ENCODE measurements at regions not wholly inside any gene's neighbourhood (a gene's known extent, or its start where the extent isn't known, plus 50 kb on each side); places are given as distances from the start of the nearest gene placed in this dataset.

GRCh38 chr16:63057341-63057740 is 1021.1 kb upstream of the CDH8 start:
- Mint-ChIP-seq H3K9me3 (ENCODE audit: low read depth) (peaks cover 19% of the 10 kb centered on the region), H3K36me3 (no peaks in the 10 kb centered on the region), H3K4me1 (no peaks in the 10 kb centered on the region), H3K27me3 (no peaks in the 10 kb centered on the region), H3K27ac (no peak overlapping the region), H3K4me3 (no peak overlapping the region)
- CTCF ChIA-PET: no interaction called here
- ATAC-seq (no peak), DNase-seq (no peak)

GRCh38 chr16:63050391-63050790 is 1014.2 kb upstream of the CDH8 start:
- DNase-seq (no peak), ATAC-seq (no peak)
- H3K4me1 Mint-ChIP-seq: no peaks in the 10 kb centered on the region
- H3K27me3 Mint-ChIP-seq: no peaks in the 10 kb centered on the region
- CTCF ChIA-PET: no interaction called here
- peaks cover 22% of the 10 kb centered on the region for H3K9me3 Mint-ChIP-seq (ENCODE audit: low read depth)
- no peak overlapping the region for H3K4me3 Mint-ChIP-seq
- no peaks in the 10 kb centered on the region for H3K36me3 Mint-ChIP-seq
- H3K27ac Mint-ChIP-seq: no peak overlapping the region

GRCh38 chr16:63038397-63039106 is 1002.3 kb upstream of the CDH8 start:
- ATAC-seq: no peak

GRCh38 chr16:63037761-63038396 is 1001.6 kb upstream of the CDH8 start:
- Mint-ChIP-seq H3K4me1 (no peaks in the 10 kb centered on the region), H3K27me3 (no peaks in the 10 kb centered on the region), H3K27ac (no peak overlapping the region), H3K36me3 (no peaks in the 10 kb centered on the region), H3K9me3 (ENCODE audit: low read depth) (peaks cover 20% of the 10 kb centered on the region), H3K4me3 (no peak overlapping the region)
- no peak for DNase-seq
- no peak for ATAC-seq
- CTCF ChIA-PET: no interaction called here

More at GRCh38 chr16:63038397-63039106, 1002.3 kb upstream of the CDH8 start:
- Mint-ChIP-seq H3K36me3 (no peaks in the 10 kb centered on the region), H3K27me3 (no peaks in the 10 kb centered on the region), H3K4me1 (no peaks in the 10 kb centered on the region), H3K27ac (no peak overlapping the region), H3K4me3 (no peak overlapping the region), H3K9me3 (ENCODE audit: low read depth) (peaks cover 21% of the 10 kb centered on the region)
- CTCF ChIA-PET: no interaction called here
- no peak for DNase-seq

GRCh38 chr16:63018581-63019223 is 982.5 kb upstream of the CDH8 start:
- no peaks in the 10 kb centered on the region for H3K27me3 Mint-ChIP-seq
- DNase-seq (no peak), ATAC-seq (no peak)
- no peaks in the 10 kb centered on the region for H3K4me1 Mint-ChIP-seq
- no peaks in the 10 kb centered on the region for H3K36me3 Mint-ChIP-seq
- H3K4me3 Mint-ChIP-seq: no peak overlapping the region
- H3K27ac Mint-ChIP-seq: no peak overlapping the region
- H3K9me3 Mint-ChIP-seq (ENCODE audit: low read depth): peaks cover 5% of the 10 kb centered on the region
- CTCF ChIA-PET: no interaction called here

GRCh38 chr16:63008688-63009087 is 972.5 kb upstream of the CDH8 start:
- Mint-ChIP-seq H3K27ac (no peak overlapping the region), H3K36me3 (no peaks in the 10 kb centered on the region), H3K9me3 (ENCODE audit: low read depth) (peaks cover 17% of the 10 kb centered on the region), H3K4me1 (no peaks in the 10 kb centered on the region), H3K27me3 (no peaks in the 10 kb centered on the region), H3K4me3 (no peak overlapping the region)
- DNase-seq (no peak), ATAC-seq (no peak)
- CTCF ChIA-PET: no interaction called here

GRCh38 chr16:63005356-63005755 is 969.1 kb upstream of the CDH8 start:
- ATAC-seq (no peak), DNase-seq (no peak)
- H3K4me3 Mint-ChIP-seq: no peak overlapping the region
- H3K27ac Mint-ChIP-seq: no peak overlapping the region
- CTCF ChIA-PET: no interaction called here
- H3K27me3 Mint-ChIP-seq: no peaks in the 10 kb centered on the region
- H3K4me1 Mint-ChIP-seq: no peaks in the 10 kb centered on the region
- H3K36me3 Mint-ChIP-seq: no peaks in the 10 kb centered on the region
- H3K9me3 Mint-ChIP-seq (ENCODE audit: low read depth): peaks cover 16% of the 10 kb centered on the region

- H3K27me3 Mint-ChIP-seq: no peaks in the 10 kb centered on the region
- CTCF ChIA-PET: no interaction called here
Observed at GRCh38 chr16:62989480-62989879, 953.2 kb upstream of the CDH8 start.

GRCh38 chr16:62985722-62986121 is 949.5 kb upstream of the CDH8 start:
- Mint-ChIP-seq H3K36me3 (no peaks in the 10 kb centered on the region), H3K27me3 (no peaks in the 10 kb centered on the region), H3K4me3 (no peak overlapping the region), H3K9me3 (ENCODE audit: low read depth) (peaks cover 11% of the 10 kb centered on the region), H3K27ac (no peak overlapping the region), H3K4me1 (no peaks in the 10 kb centered on the region)
- no peak for DNase-seq
- CTCF ChIA-PET: no interaction called here
- no peak for ATAC-seq

More at GRCh38 chr16:62989480-62989879, 953.2 kb upstream of the CDH8 start:
- ATAC-seq (no peak), DNase-seq (no peak)
- H3K27ac Mint-ChIP-seq: no peak overlapping the region
- no peaks in the 10 kb centered on the region for H3K4me1 Mint-ChIP-seq
- peaks cover 12% of the 10 kb centered on the region for H3K9me3 Mint-ChIP-seq (ENCODE audit: low read depth)
- H3K36me3 Mint-ChIP-seq: no peaks in the 10 kb centered on the region
- no peak overlapping the region for H3K4me3 Mint-ChIP-seq

- ATAC-seq (no peak), DNase-seq (no peak)
- H3K4me3 Mint-ChIP-seq: no peak overlapping the region
- H3K9me3 Mint-ChIP-seq (ENCODE audit: low read depth): peaks cover 13% of the 10 kb centered on the region
- no peaks in the 10 kb centered on the region for H3K36me3 Mint-ChIP-seq
- H3K4me1 Mint-ChIP-seq: no peaks in the 10 kb centered on the region
- no peaks in the 10 kb centered on the region for H3K27me3 Mint-ChIP-seq
- CTCF ChIA-PET: no interaction called here
- H3K27ac Mint-ChIP-seq: no peak overlapping the region
Observed at GRCh38 chr16:62978451-62978850, 942.2 kb upstream of the CDH8 start.

- H3K4me3 Mint-ChIP-seq: no peak overlapping the region
- H3K4me1 Mint-ChIP-seq: no peaks in the 10 kb centered on the region
- H3K9me3 Mint-ChIP-seq (ENCODE audit: low read depth): peaks cover 16% of the 10 kb centered on the region
- no peak overlapping the region for H3K27ac Mint-ChIP-seq
- no peaks in the 10 kb centered on the region for H3K27me3 Mint-ChIP-seq
- ATAC-seq (no peak), DNase-seq (no peak)
- H3K36me3 Mint-ChIP-seq: no peaks in the 10 kb centered on the region
- CTCF ChIA-PET: no interaction called here
Observed at GRCh38 chr16:62977876-62978275, 941.6 kb upstream of the CDH8 start.

- H3K36me3 Mint-ChIP-seq: no peaks in the 10 kb centered on the region
- peaks cover 16% of the 10 kb centered on the region for H3K9me3 Mint-ChIP-seq (ENCODE audit: low read depth)
- no peaks in the 10 kb centered on the region for H3K27me3 Mint-ChIP-seq
- H3K4me1 Mint-ChIP-seq: no peaks in the 10 kb centered on the region
- no peak for ATAC-seq
- H3K27ac Mint-ChIP-seq: no peak overlapping the region
- no peak overlapping the region for H3K4me3 Mint-ChIP-seq
- CTCF ChIA-PET: no interaction called here
- DNase-seq: no peak
Observed at GRCh38 chr16:62974424-62974823, 938.2 kb upstream of the CDH8 start.

GRCh38 chr16:62970851-62971250 is 934.6 kb upstream of the CDH8 start:
- Mint-ChIP-seq H3K9me3 (ENCODE audit: low read depth) (peaks cover 9% of the 10 kb centered on the region), H3K27me3 (no peaks in the 10 kb centered on the region), H3K4me3 (no peak overlapping the region), H3K4me1 (no peaks in the 10 kb centered on the region), H3K36me3 (no peaks in the 10 kb centered on the region), H3K27ac (no peak overlapping the region)
- ATAC-seq: no peak
- CTCF ChIA-PET: no interaction called here
- DNase-seq: no peak

- no peak overlapping the region for H3K27ac Mint-ChIP-seq
- DNase-seq: no peak
- no peaks in the 10 kb centered on the region for H3K27me3 Mint-ChIP-seq
- no peak overlapping the region for H3K4me3 Mint-ChIP-seq
- CTCF ChIA-PET: no interaction called here
- H3K36me3 Mint-ChIP-seq: no peaks in the 10 kb centered on the region
- no peak for ATAC-seq
- H3K9me3 Mint-ChIP-seq (ENCODE audit: low read depth): peaks cover 8% of the 10 kb centered on the region
- H3K4me1 Mint-ChIP-seq: no peaks in the 10 kb centered on the region
Observed at GRCh38 chr16:62969711-62970318, 933.6 kb upstream of the CDH8 start.
